Tibial nerve (tissue), 4 donors: ENCODE measurements at regions not wholly inside any gene's neighbourhood (a gene's known extent, or its start where the extent isn't known, plus 50 kb on each side); places are given as distances from the start of the nearest gene placed in this dataset.

ENCODE experiments used
- DNase-seq, 2 donors: peaks; one replicate each; pipeline ENCODE4 v3.0.0-alpha.2; 2019; ENCODE audit warnings: low spot score in 2 of 2
- H3K27ac ChIP-seq, 4 donors: fragments of 200-600 bp; sonication (generic) in 3 of 4; one replicate each; pipeline ENCODE4 v1.5.1; 2017 to 2019; ENCODE audit warnings: mild to moderate bottlenecking in 1 of 4
- H3K27me3 ChIP-seq, 2 donors: fragments of 200-600 bp; sonication (generic) in 1 of 2; one replicate each; pipeline versions ENCODE4 v1.5.1 to v1.6.0; 2017 to 2019
- H3K36me3 ChIP-seq, 3 donors: fragments of 200-600 bp; sonication (generic); one replicate each; pipeline ENCODE4 v1.5.1; 2018 to 2019
- H3K4me1 ChIP-seq, 4 donors: fragments of 200-600 bp; sonication (generic) in 3 of 4; one replicate each; pipeline ENCODE4 v1.5.1; 2017 to 2019
- H3K4me3 ChIP-seq, 4 donors: fragments of 200-600 bp; sonication (generic) in 3 of 4; one replicate each; pipeline ENCODE4 v1.5.1; 2017 to 2019; ENCODE audit warnings: mild to moderate bottlenecking in 1 of 4, moderate library complexity in 1 of 4
- H3K9me3 ChIP-seq, 4 donors: fragments of 200-600 bp; sonication (generic) in 3 of 4; one replicate each; pipeline ENCODE4 v1.5.1; 2017 to 2019
- CTCF ChIP-seq, 5 experiments: fragments of 200-600 bp in 3 of 5; fragments of 450-650 bp in 2 of 5; sonication (generic) in 3 of 5; IDR thresholded peaks; one replicate each; pipeline ENCODE4 v1.5.1; 2016 to 2019; ENCODE audit warnings: antibody characterized with exemption in 5 of 5, mild to moderate bottlenecking in 3 of 5, moderate library complexity in 2 of 5
- EP300 ChIP-seq, 2 donors: sonication (generic); formaldehyde crosslinking; IDR thresholded peaks; one replicate each; pipeline ENCODE4 v1.6.1; 2017; ENCODE audit warnings: antibody characterized with exemption in 2 of 2, mild to moderate bottlenecking in 1 of 2
- POLR2A ChIP-seq, 2 donors: fragments of 450-650 bp; IDR thresholded peaks; one replicate each; pipeline ENCODE4 v1.6.1; 2017; ENCODE audit warnings: antibody characterized with exemption in 2 of 2, mild to moderate bottlenecking in 2 of 2, moderate library complexity in 2 of 2
- WGBS, 2 donors: methylation state at CpG; one replicate each; pipeline ENCODE4 v1.1.5; 2018; 5-methylcytosine and 5-hydroxymethylcytosine counted together

DNA sequence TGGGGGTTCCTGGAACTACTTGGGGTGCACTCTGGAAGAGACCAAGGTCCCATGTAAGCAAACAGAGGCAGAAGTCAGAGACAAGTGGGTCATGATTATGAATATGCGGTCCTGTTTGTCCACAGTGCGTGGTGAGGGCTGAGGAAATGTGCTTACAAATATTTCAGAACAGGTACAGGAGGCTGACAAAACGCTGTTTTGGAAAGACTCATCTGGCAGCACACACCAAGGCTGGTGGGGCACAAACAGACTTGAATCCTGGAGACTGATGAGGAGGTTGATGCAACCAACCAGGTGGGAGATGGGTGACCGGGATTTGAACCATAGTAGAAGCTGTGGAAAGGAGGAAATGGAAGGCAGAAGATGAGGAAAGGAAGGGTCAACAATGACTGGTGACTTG, 83.8 kb downstream of the ADRB2 start:
- H3K36me3 ChIP-seq: no peaks in the 10 kb centered on the region
- H3K27ac ChIP-seq: peak overlapping the region in 2 of 4 donors; percentile 41 to 61
- H3K9me3 ChIP-seq: no peaks in the 10 kb centered on the region
- H3K4me3 ChIP-seq: no peak overlapping the region
- H3K4me1 ChIP-seq: peaks cover 0 to 37% (median 13%) of the 10 kb centered on the region in 4 donors
- DNase-seq: no peak
- H3K27me3 ChIP-seq: no peaks in the 10 kb centered on the region
- TF ChIP-seq EP300 (IDR thresholded peaks at IDR 0.05) (no peak), CTCF (IDR thresholded peaks at IDR 0.05) (no peak), POLR2A (IDR thresholded peaks at IDR 0.05) (no peak)
- WGBS, 2 donors: 90 to 94% methylated on average over 4 of the region's 4 CpGs

DNA sequence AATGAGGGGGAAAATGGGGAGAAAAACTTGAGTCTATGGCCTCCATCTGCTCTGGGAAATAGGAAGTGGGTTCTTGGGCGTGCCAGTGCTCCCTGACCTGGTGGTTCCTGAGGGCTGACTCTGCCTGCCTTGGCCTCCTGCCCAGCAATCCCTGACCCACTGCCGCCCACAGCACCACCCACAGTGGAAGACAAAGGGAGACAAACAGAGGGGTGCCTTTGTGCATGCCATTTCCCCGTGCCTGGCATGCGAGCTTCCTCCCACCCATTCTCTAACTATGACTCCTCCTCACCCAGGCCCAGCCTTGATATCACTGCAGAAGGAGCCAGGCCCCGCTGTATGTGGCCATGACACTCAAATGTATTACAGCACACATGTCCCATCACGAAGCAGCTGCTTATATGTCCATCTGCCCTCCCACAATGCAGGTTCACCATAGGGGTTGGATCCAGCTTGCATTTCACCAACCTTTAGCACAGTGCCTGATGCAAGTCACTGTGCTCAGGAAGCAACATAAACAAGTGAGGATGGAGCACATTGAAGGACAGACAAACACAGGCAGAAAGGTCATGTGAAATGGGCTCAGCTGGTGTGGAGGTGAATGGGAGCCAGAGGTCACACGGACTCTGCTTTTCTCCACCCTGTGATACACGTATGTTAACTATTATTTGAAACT, 84.4 kb downstream of the ADRB2 start:
- Histone ChIP-seq H3K27ac (peak overlapping the region in 2 of 4 donors; percentile 41 to 61), H3K36me3 (no peaks in the 10 kb centered on the region), H3K9me3 (no peaks in the 10 kb centered on the region), H3K4me3 (no peak overlapping the region), H3K4me1 (peaks cover 0 to 41% (median 13%) of the 10 kb centered on the region in 4 donors), H3K27me3 (no peaks in the 10 kb centered on the region)
- WGBS, 2 donors: 38 to 44% methylated on average over 8 of the region's 8 CpGs
- TF ChIP-seq CTCF (IDR thresholded peaks at IDR 0.05) (no peak), EP300 (IDR thresholded peaks at IDR 0.05) (peak in 1 of 2 donors; percentile 62), POLR2A (IDR thresholded peaks at IDR 0.05) (no peak)
- peak; percentile 15 to 17 for DNase-seq

GRCh38 chr5:148911386-148911785, 85.0 kb downstream of the ADRB2 start:
- H3K27ac ChIP-seq: peak overlapping the region in 2 of 4 donors; percentile 41 to 54
- DNase-seq: no peak
- H3K27me3 ChIP-seq: no peaks in the 10 kb centered on the region
- H3K36me3 ChIP-seq: no peaks in the 10 kb centered on the region
- no peak overlapping the region for H3K4me3 ChIP-seq
- H3K4me1 ChIP-seq: peaks cover 0 to 41% (median 13%) of the 10 kb centered on the region in 4 donors
- TF ChIP-seq CTCF (IDR thresholded peaks at IDR 0.05): no peak
- TF ChIP-seq EP300 (IDR thresholded peaks at IDR 0.05): no peak
- no peak for TF ChIP-seq POLR2A (IDR thresholded peaks at IDR 0.05)
- no peaks in the 10 kb centered on the region for H3K9me3 ChIP-seq
- 66 to 88% methylated on average over 2 of the region's 2 CpGs for WGBS, 2 donors

- H3K4me1 ChIP-seq: peaks cover 0 to 41% (median 13%) of the 10 kb centered on the region in 4 donors
- H3K27me3 ChIP-seq: no peaks in the 10 kb centered on the region
- no peaks in the 10 kb centered on the region for H3K9me3 ChIP-seq
- no peaks in the 10 kb centered on the region for H3K36me3 ChIP-seq
- TF ChIP-seq CTCF (IDR thresholded peaks at IDR 0.05): no peak
- no peak for TF ChIP-seq POLR2A (IDR thresholded peaks at IDR 0.05)
- no peak for TF ChIP-seq EP300 (IDR thresholded peaks at IDR 0.05)
- 84 to 91% methylated on average over 1 of the region's 1 CpG for WGBS, 2 donors
- no peak for DNase-seq
- H3K4me3 ChIP-seq: no peak overlapping the region
- peak overlapping the region in 2 of 4 donors; percentile 41 to 46 for H3K27ac ChIP-seq
These were observed 85.7 kb downstream of the ADRB2 start for GRCh38 chr5:148912146-148912545.

DNA sequence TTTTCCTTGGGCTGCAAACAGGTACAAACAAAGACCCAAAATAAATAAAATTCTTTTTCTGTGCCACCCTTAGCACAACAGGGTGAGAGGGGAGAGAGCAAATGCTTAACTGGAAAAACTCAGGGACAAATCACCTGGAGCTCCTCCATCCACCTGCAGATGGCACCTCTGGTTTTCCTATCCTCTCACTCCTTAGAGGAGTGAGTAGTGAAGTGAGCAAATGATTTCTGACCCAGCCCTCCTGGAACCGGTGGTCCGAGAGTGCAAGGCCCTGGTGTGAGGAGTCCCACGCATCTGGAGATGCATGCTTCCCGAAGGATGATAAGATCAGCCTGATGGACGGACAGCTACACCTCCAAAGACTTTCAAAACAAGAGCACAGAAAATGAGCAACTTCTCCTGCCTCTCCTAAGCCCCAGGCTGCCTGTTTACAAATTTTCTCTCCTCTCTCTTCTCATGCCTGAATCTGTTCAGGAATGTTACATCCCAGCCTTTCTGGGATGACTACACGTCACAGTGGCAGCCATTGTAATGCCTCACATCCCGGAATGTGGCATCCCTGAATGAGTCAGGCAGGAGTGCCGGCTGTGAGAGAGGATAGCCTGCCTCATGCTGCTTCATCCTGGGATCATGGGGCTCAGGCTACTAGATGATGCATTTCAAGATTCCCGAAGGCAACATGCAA, 86.4 kb downstream of the ADRB2 start:
- H3K4me1 ChIP-seq: peaks cover 0 to 41% (median 13%) of the 10 kb centered on the region in 4 donors
- H3K4me3 ChIP-seq: no peak overlapping the region
- H3K27me3 ChIP-seq: no peaks in the 10 kb centered on the region
- H3K9me3 ChIP-seq: no peaks in the 10 kb centered on the region
- WGBS, 2 donors: 54 to 63% methylated on average over 9 of the region's 9 CpGs
- TF ChIP-seq CTCF (IDR thresholded peaks at IDR 0.05) (no peak), EP300 (IDR thresholded peaks at IDR 0.05) (no peak), POLR2A (IDR thresholded peaks at IDR 0.05) (no peak)
- no peak for DNase-seq
- H3K36me3 ChIP-seq: no peaks in the 10 kb centered on the region
- peak overlapping the region in 2 of 4 donors; percentile 41 to 57 for H3K27ac ChIP-seq
